Activated CD4-positive, alpha-beta T cell treated with anti-CD3 and anti-CD28 coated beads for 4 hours (primary cell): ENCODE measurements at regions not wholly inside any gene's neighbourhood (a gene's known extent, or its start where the extent isn't known, plus 50 kb on each side); places are given as distances from the start of the nearest gene placed in this dataset.

Experiments used
- DNase-seq, 2 donors: peaks; one replicate each; pipeline ENCODE4 v3.0.0-alpha.2; 2020

- no peak for DNase-seq
These were observed 442.8 kb downstream of the MATN1 start for GRCh38 chr1:30280572-30280971.

- no peak for DNase-seq
These were observed 445.5 kb downstream of the MATN1 start for GRCh38 chr1:30277911-30278310.

GRCh38 chr1:30277415-30277814 is 446.0 kb downstream of the MATN1 start:
- no peak for DNase-seq

- no peak for DNase-seq
These were observed 447.2 kb downstream of the MATN1 start for GRCh38 chr1:30275926-30276764.

GRCh38 chr1:30274976-30275621 is 448.3 kb downstream of the MATN1 start:
- DNase-seq: no peak

- DNase-seq: no peak
These were observed 449.0 kb downstream of the MATN1 start for GRCh38 chr1:30274173-30274970.

GRCh38 chr1:30273456-30273855 is 449.9 kb downstream of the MATN1 start:
- no peak for DNase-seq

- DNase-seq: no peak
These were observed 450.4 kb downstream of the MATN1 start for GRCh38 chr1:30273021-30273325.

- DNase-seq: no peak
These were observed 450.9 kb downstream of the MATN1 start for GRCh38 chr1:30272277-30273020.

GRCh38 chr1:30271401-30272276 is 451.7 kb downstream of the MATN1 start:
- DNase-seq: no peak

- DNase-seq: no peak
These were observed 452.9 kb downstream of the MATN1 start for GRCh38 chr1:30270461-30270860.

GRCh38 chr1:30268923-30269666 is 454.3 kb downstream of the MATN1 start:
- DNase-seq: no peak

GRCh38 chr1:30267856-30268255 is 455.5 kb downstream of the MATN1 start:
- no peak for DNase-seq

GRCh38 chr1:30267046-30267445 is 456.3 kb downstream of the MATN1 start:
- no peak for DNase-seq

- DNase-seq: no peak
These were observed 458.0 kb downstream of the MATN1 start for GRCh38 chr1:30265127-30266070.

GRCh38 chr1:30264672-30265025 is 458.7 kb downstream of the MATN1 start:
- DNase-seq: no peak

- no peak for DNase-seq
These were observed 459.3 kb downstream of the MATN1 start for GRCh38 chr1:30263888-30264671.

- DNase-seq: no peak
These were observed 460.0 kb downstream of the MATN1 start for GRCh38 chr1:30263405-30263804.

- DNase-seq: no peak
These were observed 461.2 kb downstream of the MATN1 start for GRCh38 chr1:30262158-30262557.
